Activated CD8-positive, alpha-beta memory T cell treated with anti-CD3 and anti-CD28 coated beads, Interleukin-2, amount 50 U/mL, for 24 hours (primary cell): ENCODE measurements at regions not wholly inside any gene's neighbourhood (a gene's known extent, or its start where the extent isn't known, plus 50 kb on each side); places are given as distances from the start of the nearest gene placed in this dataset.

ENCODE experiments used
- DNase-seq: peaks from one replicate; pipeline ENCODE4 v3.0.0-alpha.2; 2020; ENCODE audit errors: extremely low read depth

DNA sequence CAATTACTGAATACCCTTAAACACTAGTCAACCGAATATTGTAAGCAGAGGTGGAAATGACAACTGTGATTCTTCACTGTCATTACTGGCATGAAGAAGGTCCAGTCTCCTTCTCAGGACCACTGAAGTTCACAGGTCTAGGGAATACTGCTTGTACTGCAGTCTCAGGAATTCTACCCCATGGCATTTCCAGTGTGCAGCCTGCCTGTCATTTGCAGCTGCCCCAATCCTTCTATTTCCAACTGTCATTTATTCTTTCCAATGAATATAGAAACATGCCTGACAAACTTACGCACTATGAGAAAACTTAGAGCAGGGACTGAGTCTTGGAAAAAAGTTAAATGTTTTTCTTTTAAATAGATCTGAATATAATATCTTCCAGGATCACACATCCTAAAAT lies 308.0 kb upstream of the THBS1 start:
- no peak for DNase-seq

GRCh38 chr15:39273717-39274411 lies 307.0 kb upstream of the THBS1 start:
- DNase-seq = no peak

GRCh38 chr15:39275066-39275465 lies 305.8 kb upstream of the THBS1 start:
- DNase-seq = no peak

- no peak for DNase-seq
Observed at GRCh38 chr15:39279311-39279710, 301.6 kb upstream of the THBS1 start.

DNA sequence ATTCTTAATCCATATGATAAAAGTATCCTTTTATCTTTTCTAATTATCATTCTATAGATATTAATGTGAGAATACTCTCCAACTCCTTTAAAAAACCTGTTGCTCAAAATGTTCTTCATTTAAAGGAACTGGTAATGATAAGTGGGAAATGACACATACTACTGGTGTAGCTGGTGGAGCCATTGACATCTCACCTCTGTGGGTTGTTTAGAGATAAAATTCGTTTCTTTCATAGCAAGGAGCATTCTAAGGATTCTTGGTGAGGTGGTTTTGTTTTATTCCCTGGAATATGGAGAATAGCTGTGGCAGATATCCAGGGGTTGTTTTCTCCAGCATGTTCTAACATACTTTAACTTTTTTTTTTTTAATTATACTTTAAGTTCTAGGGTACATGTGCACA lies 299.8 kb upstream of the THBS1 start:
- no peak for DNase-seq

DNA sequence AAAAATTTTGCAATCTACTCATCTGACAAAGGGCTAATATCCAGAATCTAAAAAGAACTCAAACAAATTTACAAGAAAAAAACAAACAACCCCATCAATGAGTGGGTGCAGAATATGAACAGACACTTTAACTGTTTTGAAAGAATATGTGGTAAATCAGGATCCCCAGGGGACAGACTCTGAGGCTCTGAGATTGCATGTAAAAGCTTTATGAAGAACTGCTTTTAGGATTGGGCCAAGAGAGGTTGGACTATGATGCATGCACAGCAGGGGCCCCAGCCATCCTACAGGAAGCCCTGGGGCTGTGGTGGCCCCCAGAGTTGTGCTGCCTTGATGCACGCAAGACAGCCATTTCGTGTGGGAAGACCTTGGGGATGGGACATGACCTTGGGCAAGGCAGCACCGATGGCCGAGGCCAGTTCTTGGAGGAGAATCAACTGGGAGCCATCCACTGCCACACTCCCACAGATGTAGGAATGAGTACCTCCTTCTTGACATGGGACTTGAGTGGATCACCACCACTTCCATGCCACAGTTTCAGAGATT lies 298.1 kb upstream of the THBS1 start:
- DNase-seq = no peak

DNA sequence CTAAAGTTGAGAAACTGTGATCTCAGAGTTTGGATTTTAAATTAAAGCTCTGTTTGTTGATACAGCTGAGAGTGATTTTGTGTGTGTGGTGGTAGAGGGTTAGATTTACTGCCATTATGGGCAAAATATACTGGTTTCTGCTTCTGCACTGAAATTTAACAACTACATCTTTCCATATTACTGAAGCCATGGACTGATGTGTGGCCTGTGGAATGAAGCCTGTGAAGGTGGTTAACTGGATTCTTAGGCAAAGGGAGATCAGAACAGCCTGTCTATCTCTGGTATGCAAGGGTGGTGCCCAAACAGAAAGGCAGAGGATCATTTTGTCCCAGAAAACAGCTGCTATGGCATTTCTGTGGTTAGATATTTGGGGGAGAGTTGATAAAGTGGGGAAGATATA lies 297.3 kb upstream of the THBS1 start:
- DNase-seq = no peak

GRCh38 chr15:39285071-39285470 lies 295.8 kb upstream of the THBS1 start:
- DNase-seq = no peak

- DNase-seq = no peak
Observed at GRCh38 chr15:39285663-39286062, 295.2 kb upstream of the THBS1 start.

DNA sequence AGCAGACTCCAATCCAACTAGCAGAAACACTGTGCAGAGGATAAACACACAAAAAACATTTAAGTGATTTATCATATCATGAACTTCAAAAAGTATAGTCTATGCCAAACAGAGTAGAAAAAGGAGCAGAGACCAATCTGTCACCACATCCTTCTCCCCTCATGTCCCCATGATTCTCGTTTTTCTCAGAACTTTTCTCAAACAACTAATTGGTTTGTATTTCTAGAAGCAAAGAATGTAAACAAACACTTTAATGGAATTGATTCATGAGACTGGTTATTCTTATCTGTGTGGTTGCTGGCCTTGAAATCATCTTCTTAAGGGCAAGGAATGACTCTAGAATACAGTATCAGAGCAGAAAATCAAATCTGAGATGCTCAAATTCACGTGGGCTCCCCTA lies 294.2 kb upstream of the THBS1 start:
- no peak for DNase-seq

GRCh38 chr15:39287322-39288195 lies 293.3 kb upstream of the THBS1 start:
- DNase-seq = no peak

- no peak for DNase-seq
Observed at GRCh38 chr15:39290711-39291435, 290.0 kb upstream of the THBS1 start.

GRCh38 chr15:39291690-39292089 lies 289.2 kb upstream of the THBS1 start:
- no peak for DNase-seq

DNA sequence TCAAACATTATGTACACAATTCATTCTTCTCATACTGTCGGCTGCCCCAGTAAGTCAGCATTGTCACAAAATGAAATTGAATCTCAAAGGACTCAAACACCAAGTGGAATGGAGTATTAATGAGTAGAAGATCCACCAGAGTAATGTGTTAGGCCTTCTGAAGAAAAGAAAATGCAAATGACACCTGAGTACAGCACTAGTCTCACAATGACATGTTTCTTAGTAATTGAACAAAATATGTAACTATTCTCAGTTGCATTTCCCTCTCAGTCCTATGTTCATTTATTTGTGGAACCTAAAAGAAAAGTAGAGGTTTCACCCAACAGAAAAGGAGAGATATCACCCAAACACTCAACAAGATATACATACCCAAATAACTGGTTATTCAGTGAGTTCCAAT lies 283.9 kb upstream of the THBS1 start:
- DNase-seq = no peak

DNA sequence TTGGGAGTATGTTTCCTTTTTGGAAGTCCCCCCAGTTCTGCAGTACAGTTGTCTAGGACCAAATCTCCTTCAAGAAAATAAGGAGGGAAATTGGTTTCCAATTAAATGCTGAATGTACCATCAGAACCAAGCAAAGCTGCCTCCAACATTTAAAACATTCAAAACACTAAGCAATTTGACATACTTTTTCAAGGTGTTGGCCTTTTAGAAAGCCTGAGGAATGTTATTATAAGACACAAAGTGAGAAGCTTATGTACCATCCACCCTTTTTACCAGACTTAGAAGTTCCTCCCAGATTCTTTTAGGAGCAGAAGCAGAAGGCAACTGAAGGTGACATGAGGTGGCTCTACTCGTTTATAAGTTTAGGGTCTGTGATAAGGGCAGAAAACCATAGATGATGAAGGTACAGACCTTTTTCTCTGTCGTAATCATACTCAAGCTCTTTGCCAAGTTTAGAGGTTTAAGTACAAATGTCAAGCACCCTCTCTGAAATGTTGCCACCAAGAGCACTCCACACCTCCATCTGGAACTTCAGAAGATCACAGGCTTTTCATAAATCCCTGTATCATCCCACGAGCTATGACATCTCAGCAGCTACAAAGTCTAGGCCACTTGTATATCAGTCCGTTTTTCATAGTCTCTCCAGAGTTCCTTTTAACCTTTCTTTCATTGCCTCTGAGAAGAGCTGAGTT lies 282.5 kb upstream of the THBS1 start:
- no peak for DNase-seq

GRCh38 chr15:39299486-39300267 lies 281.2 kb upstream of the THBS1 start:
- no peak for DNase-seq

DNA sequence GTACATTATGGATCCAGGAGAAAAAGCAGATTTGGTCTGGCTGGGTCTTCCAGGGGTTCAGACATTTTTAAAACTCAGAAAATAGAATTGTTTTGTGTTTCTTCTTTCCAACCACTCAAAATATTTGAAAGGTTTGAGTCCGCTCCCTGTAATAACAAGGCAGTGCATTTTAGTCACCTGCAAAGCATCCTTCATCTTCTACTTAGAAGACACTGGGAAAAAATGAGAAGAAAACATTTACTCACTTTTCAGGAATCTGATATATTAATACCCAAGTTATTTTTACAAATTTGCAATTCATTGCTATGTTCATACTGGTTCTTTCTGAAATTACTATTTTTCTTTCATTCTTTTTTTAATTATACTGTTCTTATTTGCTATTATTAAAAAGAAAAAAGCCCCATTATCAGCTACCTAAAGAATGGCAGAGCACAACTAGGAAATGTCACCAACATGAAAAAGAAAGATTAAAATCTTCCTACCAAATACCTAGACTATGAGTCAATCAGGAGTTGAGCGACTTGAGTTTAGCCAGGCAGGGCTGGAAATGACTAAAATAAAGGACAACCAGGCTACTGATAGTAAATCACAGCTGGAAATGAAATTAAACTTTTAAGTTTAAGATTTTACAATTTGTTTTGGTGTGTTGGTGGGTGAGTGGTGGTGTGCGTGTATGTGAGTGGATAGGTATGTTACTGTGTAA lies 280.3 kb upstream of the THBS1 start:
- DNase-seq = no peak

DNA sequence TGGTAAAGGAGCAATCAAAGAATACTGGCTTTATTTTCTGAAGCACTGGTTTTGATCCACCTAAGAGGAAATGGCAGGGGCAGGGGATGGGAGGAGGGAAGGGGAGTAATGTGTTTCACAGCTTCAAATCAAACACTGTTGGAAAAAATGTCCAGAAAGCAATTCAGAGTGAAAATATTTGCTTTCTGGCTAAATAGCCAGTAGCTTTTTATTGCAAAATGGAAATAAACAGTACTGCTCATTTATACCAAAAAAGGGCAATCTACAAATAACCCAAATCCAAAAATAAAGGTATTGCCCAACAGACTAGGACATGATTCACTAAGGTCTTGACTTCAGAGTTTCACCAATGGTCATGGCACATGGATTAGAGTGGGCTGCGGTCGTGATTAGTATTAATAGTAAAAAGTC lies 279.3 kb upstream of the THBS1 start:
- no peak for DNase-seq

GRCh38 chr15:39302936-39303335 lies 277.9 kb upstream of the THBS1 start:
- DNase-seq = no peak

DNA sequence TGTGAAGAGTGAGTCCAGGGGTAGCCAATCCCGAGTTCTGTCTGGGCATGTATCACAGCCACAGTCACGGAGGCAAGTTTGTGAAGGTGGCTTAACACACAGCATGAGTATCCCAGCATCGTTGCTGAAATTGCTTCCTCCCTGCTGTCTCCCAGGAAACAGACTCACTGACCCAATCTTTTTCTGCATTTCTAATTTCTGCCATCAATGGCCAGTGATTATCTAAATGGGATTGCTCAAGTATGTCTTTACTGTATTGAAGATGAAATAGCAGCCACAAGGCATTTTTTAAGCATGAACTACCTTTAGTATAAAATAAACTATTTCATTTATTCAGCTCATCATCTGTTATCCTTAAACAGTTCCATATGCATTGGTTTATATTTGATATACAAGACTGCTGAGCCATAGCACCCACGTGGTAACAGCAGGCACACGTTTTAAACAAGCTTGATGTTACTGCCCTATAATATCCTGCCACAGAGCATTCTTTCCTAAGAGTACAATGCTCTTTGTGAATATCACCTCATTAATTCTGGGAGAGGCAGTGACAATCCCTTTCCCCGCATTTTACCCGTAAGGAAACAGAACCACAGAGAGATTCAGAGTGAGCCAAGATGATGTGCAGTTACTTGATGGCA lies 276.6 kb upstream of the THBS1 start:
- no peak for DNase-seq
